ENCODE measurements at regions not wholly inside any gene's neighbourhood (a gene's known extent, or its start where the extent isn't known, plus 50 kb on each side); places are given as distances from the start of the nearest gene placed in this dataset.

DNA sequence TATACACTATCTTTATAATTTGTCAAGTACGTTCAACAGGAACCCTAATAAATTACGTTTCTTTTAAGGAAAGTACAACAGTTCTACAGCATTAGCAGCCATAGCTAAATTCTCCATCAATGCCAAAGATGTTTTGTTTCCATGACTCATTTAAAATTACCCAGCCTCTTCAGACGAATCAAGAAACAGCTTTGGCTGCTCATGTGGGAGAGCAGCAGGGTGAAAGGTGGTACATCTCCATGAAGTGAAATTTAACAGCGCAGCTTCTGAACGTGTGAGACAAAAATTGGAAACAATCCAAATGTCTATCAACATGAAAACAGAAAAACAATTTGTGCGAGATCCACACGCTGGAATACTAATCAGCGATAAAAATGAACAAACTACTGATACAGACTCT lies 327.3 kb upstream of the CDH6 start:
- TF ChIP-seq, protein P1, sequence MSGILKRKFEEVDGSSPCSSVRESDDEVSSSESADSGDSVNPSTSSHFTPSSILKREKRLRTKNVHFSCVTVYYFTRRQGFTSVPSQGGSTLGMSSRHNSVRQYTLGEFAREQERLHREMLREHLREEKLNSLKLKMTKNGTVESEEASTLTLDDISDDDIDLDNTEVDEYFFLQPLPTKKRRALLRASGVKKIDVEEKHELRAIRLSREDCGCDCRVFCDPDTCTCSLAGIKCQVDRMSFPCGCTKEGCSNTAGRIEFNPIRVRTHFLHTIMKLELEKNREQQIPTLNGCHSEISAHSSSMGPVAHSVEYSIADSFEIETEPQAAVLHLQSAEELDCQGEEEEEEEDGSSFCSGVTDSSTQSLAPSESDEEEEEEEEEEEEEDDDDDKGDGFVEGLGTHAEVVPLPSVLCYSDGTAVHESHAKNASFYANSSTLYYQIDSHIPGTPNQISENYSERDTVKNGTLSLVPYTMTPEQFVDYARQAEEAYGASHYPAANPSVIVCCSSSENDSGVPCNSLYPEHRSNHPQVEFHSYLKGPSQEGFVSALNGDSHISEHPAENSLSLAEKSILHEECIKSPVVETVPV (CRISPR knock-in tag; IDR thresholded peaks at IDR 0.05): no peak
- TF ChIP-seq ZFP30 (CRISPR knock-in tag; IDR thresholded peaks at IDR 0.05) (no peak), ESRRG (CRISPR knock-in tag; IDR thresholded peaks at IDR 0.05) (no peak), ARNTL (CRISPR knock-in tag; IDR thresholded peaks at IDR 0.05; ENCODE audit: borderline replicate concordance, low read depth) (no peak), PPARA (CRISPR knock-in tag; IDR thresholded peaks at IDR 0.05; ENCODE audit: borderline replicate concordance) (no peak)
- TF ChIP-seq, protein P2, sequence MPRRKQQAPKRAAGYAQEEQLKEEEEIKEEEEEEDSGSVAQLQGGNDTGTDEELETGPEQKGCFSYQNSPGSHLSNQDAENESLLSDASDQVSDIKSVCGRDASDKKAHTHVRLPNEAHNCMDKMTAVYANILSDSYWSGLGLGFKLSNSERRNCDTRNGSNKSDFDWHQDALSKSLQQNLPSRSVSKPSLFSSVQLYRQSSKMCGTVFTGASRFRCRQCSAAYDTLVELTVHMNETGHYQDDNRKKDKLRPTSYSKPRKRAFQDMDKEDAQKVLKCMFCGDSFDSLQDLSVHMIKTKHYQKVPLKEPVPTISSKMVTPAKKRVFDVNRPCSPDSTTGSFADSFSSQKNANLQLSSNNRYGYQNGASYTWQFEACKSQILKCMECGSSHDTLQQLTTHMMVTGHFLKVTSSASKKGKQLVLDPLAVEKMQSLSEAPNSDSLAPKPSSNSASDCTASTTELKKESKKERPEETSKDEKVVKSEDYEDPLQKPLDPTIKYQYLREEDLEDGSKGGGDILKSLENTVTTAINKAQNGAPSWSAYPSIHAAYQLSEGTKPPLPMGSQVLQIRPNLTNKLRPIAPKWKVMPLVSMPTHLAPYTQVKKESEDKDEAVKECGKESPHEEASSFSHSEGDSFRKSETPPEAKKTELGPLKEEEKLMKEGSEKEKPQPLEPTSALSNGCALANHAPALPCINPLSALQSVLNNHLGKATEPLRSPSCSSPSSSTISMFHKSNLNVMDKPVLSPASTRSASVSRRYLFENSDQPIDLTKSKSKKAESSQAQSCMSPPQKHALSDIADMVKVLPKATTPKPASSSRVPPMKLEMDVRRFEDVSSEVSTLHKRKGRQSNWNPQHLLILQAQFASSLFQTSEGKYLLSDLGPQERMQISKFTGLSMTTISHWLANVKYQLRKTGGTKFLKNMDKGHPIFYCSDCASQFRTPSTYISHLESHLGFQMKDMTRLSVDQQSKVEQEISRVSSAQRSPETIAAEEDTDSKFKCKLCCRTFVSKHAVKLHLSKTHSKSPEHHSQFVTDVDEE (CRISPR knock-in tag; IDR thresholded peaks at IDR 0.05): no peak
- TF ChIP-seq, protein P3, sequence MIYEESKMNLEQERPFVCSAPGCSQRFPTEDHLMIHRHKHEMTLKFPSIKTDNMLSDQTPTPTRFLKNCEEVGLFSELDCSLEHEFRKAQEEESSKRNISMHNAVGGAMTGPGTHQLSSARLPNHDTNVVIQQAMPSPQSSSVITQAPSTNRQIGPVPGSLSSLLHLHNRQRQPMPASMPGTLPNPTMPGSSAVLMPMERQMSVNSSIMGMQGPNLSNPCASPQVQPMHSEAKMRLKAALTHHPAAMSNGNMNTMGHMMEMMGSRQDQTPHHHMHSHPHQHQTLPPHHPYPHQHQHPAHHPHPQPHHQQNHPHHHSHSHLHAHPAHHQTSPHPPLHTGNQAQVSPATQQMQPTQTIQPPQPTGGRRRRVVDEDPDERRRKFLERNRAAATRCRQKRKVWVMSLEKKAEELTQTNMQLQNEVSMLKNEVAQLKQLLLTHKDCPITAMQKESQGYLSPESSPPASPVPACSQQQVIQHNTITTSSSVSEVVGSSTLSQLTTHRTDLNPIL (CRISPR knock-in tag; IDR thresholded peaks at IDR 0.05; ENCODE audit: low read depth): no peak

Data from SK-N-SH treated with all-trans-retinoic acid at 6 μM for 48 hours (cell line).